Neutrophil (primary cell): ENCODE measurements at regions not wholly inside any gene's neighbourhood (a gene's known extent, or its start where the extent isn't known, plus 50 kb on each side); places are given as distances from the start of the nearest gene placed in this dataset.

Experiments used
- H3K27ac ChIP-seq: fragments of 200-600 bp; sonication (generic); 2 replicates; pipeline ENCODE4 v1.5.1; 2016; ENCODE audit warnings: mild to moderate bottlenecking, moderate library complexity
- H3K27me3 ChIP-seq: fragments of 200-600 bp; sonication (generic); 2 replicates; pipeline ENCODE4 v1.6.0; 2016; ENCODE audit warnings: mild to moderate bottlenecking
- H3K36me3 ChIP-seq: fragments of 200-600 bp; sonication (generic); 2 replicates; pipeline ENCODE4 v1.5.1; 2017
- H3K4me1 ChIP-seq, 2 experiments: fragments of 200-600 bp in 1 of 2; sonication (generic) in 1 of 2; 1 replicate in 1 of 2; 2 replicates in 1 of 2; pipeline versions ENCODE4 v1.5.1 to v1.6.1; 2013 to 2016; ENCODE audit warnings: low read depth in 1 of 2, low read length in 1 of 2, mild to moderate bottlenecking in 1 of 2, moderate library complexity in 1 of 2; ENCODE audit not compliant: control insufficient read depth in 1 of 2, insufficient read depth in 1 of 2
- H3K4me3 ChIP-seq, 2 experiments: fragments of 200-600 bp in 1 of 2; sonication (generic) in 1 of 2; 1 replicate in 1 of 2; 2 replicates in 1 of 2; pipeline ENCODE4 v1.5.1; 2013 to 2016; ENCODE audit warnings: low read depth in 1 of 2, low read length in 1 of 2, mild to moderate bottlenecking in 1 of 2, moderate library complexity in 1 of 2
- H3K9me3 ChIP-seq: fragments of 200-600 bp; sonication (generic); 2 replicates; pipeline ENCODE4 v1.5.1; 2016
- CTCF ChIP-seq: fragments of 200-600 bp; sonication (generic); IDR thresholded peaks from 2 replicates; pipeline ENCODE4 v1.5.1; 2016; ENCODE audit warnings: antibody characterized with exemption

GRCh38 chr2:64754570-64754969 lies 100.9 kb upstream of the SERTAD2 start:
- no peak for TF ChIP-seq CTCF
- H3K27me3 ChIP-seq = no peaks in the 10 kb centered on the region
- no peaks in the 10 kb centered on the region for H3K9me3 ChIP-seq
- peaks cover 12 to 13% of the 10 kb centered on the region in 2 experiments for H3K4me1 ChIP-seq
- H3K36me3 ChIP-seq = peaks cover 3% of the 10 kb centered on the region
- H3K27ac ChIP-seq = no peak overlapping the region
- no peak overlapping the region for H3K4me3 ChIP-seq

GRCh38 chr2:64757126-64757525 lies 103.4 kb upstream of the SERTAD2 start:
- H3K27me3 ChIP-seq = no peaks in the 10 kb centered on the region

GRCh38 chr2:64760128-64760527 lies 106.4 kb upstream of the SERTAD2 start:
- Histone ChIP-seq H3K36me3 (no peaks in the 10 kb centered on the region), H3K4me3 (no peak overlapping the region), H3K9me3 (no peaks in the 10 kb centered on the region), H3K27ac (no peak overlapping the region), H3K27me3 (no peaks in the 10 kb centered on the region), H3K4me1 (no peaks in the 10 kb centered on the region)
- TF ChIP-seq CTCF = no peak

More at GRCh38 chr2:64757126-64757525, 103.4 kb upstream of the SERTAD2 start:
- no peak for TF ChIP-seq CTCF
- Histone ChIP-seq H3K4me3 (no peak overlapping the region), H3K9me3 (no peaks in the 10 kb centered on the region), H3K4me1 (peaks cover 1% of the 10 kb centered on the region in 2 experiments), H3K27ac (no peak overlapping the region), H3K36me3 (no peaks in the 10 kb centered on the region)

- Histone ChIP-seq H3K9me3 (no peaks in the 10 kb centered on the region), H3K27me3 (no peaks in the 10 kb centered on the region), H3K36me3 (no peaks in the 10 kb centered on the region), H3K4me1 (peaks cover 10% of the 10 kb centered on the region in 2 experiments), H3K4me3 (no peak overlapping the region), H3K27ac (no peak overlapping the region)
- no peak for TF ChIP-seq CTCF
Observed at GRCh38 chr2:64762301-64762997, 108.7 kb upstream of the SERTAD2 start.

- Histone ChIP-seq H3K9me3 (no peaks in the 10 kb centered on the region), H3K36me3 (no peaks in the 10 kb centered on the region), H3K4me1 (peaks cover 11 to 14% of the 10 kb centered on the region in 2 experiments), H3K4me3 (no peak overlapping the region), H3K27me3 (no peaks in the 10 kb centered on the region), H3K27ac (no peak overlapping the region)
- TF ChIP-seq CTCF = no peak
Observed at GRCh38 chr2:64763126-64763525, 109.4 kb upstream of the SERTAD2 start.
